ENCODE measurements at regions not wholly inside any gene's neighbourhood (a gene's known extent, or its start where the extent isn't known, plus 50 kb on each side); places are given as distances from the start of the nearest gene placed in this dataset.

DNA sequence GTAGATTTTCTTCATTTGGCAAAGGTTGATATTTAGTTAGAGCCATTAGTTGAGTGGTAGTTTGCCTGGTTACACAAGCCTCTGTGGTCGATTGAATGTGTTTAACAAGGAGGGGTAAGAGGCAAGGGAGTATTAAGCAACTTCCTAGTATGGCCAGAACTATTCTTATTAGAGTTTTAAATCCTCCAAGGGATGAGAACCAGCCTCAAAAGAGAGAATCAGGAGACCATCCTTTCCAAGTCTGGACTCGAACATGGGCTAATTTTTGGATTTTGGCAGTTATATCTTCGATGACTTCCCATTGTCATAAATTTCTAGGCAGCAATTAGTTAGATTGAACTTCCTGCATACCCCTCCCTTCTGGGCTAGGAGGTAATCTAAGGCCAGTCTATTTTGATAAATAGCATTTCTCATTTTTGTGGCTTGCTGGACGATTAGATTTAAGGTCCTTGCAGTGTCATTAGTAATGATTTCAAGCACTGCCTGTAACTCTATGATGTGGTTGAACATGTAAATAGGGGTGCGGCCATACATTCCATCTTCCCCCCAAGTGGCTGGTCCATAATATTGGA lies 219.5 kb upstream of the KCND2 start:
- H2AFZ ChIP-seq (ENCODE audit: low read depth, low read length) = no peak overlapping the region
- H3K9me2 ChIP-seq (ENCODE audit: insufficient read depth, low read length) = no peaks in the 10 kb centered on the region
- H3K79me2 ChIP-seq (replicated peaks; ENCODE audit: insufficient read depth, low read length) = no peaks in the 10 kb centered on the region
- H3K9ac ChIP-seq (ENCODE audit: low read length) = no peak overlapping the region
- no peaks in the 10 kb centered on the region for H3K27me3 ChIP-seq (ENCODE audit: insufficient read depth, low read depth, low read length)
- no peak for TF ChIP-seq MXI1 (conservative IDR thresholded peaks at IDR 0.05; ENCODE audit: poor library complexity, severe bottlenecking)
- TF ChIP-seq TAF1 (IDR thresholded peaks at IDR 0.05; ENCODE audit: low read depth) = no peak
- TF ChIP-seq POLR2AphosphoS5 (IDR thresholded peaks at IDR 0.05) = no peak
- no peaks in the 10 kb centered on the region for H3F3A ChIP-seq (ENCODE audit: insufficient read depth, low read length, poor library complexity, severe bottlenecking)
- H3K9me3 ChIP-seq (ENCODE audit: low read length) = no peaks in the 10 kb centered on the region
- no peaks in the 10 kb centered on the region for H4K20me1 ChIP-seq (ENCODE audit: insufficient read depth)
- H3K4me2 ChIP-seq (ENCODE audit: low read length) = no peak overlapping the region
- H3K4me3 ChIP-seq (ENCODE audit: low read length) = no peak overlapping the region
- H3K27ac ChIP-seq (ENCODE audit: low read length) = no peak overlapping the region
- no peaks in the 10 kb centered on the region for H3K36me3 ChIP-seq (ENCODE audit: insufficient read depth, low read length)

DNA sequence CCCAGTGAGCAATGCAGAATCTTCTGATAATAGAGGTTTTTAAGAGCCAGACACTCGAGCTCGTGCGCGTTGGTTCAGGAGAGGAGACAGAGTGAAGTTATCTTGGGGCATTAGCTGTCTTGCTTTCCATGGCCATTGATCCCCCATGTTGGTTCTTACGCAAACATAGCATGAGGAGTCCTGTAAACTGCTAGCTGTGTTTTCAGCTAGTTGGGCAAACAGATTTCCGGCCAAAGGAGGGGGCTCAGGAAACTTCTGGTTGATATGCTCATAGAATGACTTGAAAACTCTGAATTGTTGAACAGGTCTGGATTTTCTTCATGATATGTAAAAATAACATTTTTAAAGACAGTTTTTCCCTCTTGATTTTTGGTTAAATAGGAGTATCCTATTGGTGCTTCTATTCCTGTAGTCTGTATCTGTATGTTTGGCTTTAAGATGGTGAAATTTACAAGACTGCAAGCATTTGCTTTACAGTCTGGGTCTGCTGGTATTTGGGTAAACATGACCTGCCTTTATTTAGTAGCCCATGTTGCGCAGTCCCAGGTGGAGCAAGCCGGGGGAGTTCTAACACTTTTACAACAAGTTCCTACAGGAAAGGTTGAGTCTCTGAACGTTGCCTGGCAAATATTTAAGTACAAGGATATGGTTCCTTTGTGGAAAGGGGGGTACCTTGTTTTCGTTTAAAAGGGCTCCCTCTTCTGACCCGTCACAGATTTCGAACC lies 218.4 kb upstream of the KCND2 start:
- no peaks in the 10 kb centered on the region for H3F3A ChIP-seq (ENCODE audit: insufficient read depth, low read length, poor library complexity, severe bottlenecking)
- H3K27ac ChIP-seq (ENCODE audit: low read length) = no peak overlapping the region
- H3K4me3 ChIP-seq (ENCODE audit: low read length) = no peak overlapping the region
- H3K9ac ChIP-seq (ENCODE audit: low read length) = no peak overlapping the region
- no peak overlapping the region for H2AFZ ChIP-seq (ENCODE audit: low read depth, low read length)
- no peaks in the 10 kb centered on the region for H3K9me2 ChIP-seq (ENCODE audit: insufficient read depth, low read length)
- H3K36me3 ChIP-seq (ENCODE audit: insufficient read depth, low read length) = no peaks in the 10 kb centered on the region
- no peaks in the 10 kb centered on the region for H3K27me3 ChIP-seq (ENCODE audit: insufficient read depth, low read depth, low read length)
- TF ChIP-seq TAF1 (IDR thresholded peaks at IDR 0.05; ENCODE audit: low read depth) (no peak), EP300 (conservative IDR thresholded peaks at IDR 0.05; ENCODE audit: poor library complexity, severe bottlenecking) (no peak), POLR2AphosphoS5 (IDR thresholded peaks at IDR 0.05) (no peak), EZH2 (IDR thresholded peaks at IDR 0.05; ENCODE audit: borderline replicate concordance, insufficient read depth, low read length, poor library complexity, severe bottlenecking) (no peak), RAD21 (conservative IDR thresholded peaks at IDR 0.05) (no peak), MXI1 (conservative IDR thresholded peaks at IDR 0.05; ENCODE audit: poor library complexity, severe bottlenecking) (no peak), SMC3 (conservative IDR thresholded peaks at IDR 0.05; ENCODE audit: poor library complexity) (no peak)
- TF ChIP-seq, protein P1, sequence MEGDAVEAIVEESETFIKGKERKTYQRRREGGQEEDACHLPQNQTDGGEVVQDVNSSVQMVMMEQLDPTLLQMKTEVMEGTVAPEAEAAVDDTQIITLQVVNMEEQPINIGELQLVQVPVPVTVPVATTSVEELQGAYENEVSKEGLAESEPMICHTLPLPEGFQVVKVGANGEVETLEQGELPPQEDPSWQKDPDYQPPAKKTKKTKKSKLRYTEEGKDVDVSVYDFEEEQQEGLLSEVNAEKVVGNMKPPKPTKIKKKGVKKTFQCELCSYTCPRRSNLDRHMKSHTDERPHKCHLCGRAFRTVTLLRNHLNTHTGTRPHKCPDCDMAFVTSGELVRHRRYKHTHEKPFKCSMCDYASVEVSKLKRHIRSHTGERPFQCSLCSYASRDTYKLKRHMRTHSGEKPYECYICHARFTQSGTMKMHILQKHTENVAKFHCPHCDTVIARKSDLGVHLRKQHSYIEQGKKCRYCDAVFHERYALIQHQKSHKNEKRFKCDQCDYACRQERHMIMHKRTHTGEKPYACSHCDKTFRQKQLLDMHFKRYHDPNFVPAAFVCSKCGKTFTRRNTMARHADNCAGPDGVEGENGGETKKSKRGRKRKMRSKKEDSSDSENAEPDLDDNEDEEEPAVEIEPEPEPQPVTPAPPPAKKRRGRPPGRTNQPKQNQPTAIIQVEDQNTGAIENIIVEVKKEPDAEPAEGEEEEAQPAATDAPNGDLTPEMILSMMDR (IDR thresholded peaks at IDR 0.05; ENCODE audit: poor library complexity, severe bottlenecking) = no peak
- TF ChIP-seq, protein P2, sequence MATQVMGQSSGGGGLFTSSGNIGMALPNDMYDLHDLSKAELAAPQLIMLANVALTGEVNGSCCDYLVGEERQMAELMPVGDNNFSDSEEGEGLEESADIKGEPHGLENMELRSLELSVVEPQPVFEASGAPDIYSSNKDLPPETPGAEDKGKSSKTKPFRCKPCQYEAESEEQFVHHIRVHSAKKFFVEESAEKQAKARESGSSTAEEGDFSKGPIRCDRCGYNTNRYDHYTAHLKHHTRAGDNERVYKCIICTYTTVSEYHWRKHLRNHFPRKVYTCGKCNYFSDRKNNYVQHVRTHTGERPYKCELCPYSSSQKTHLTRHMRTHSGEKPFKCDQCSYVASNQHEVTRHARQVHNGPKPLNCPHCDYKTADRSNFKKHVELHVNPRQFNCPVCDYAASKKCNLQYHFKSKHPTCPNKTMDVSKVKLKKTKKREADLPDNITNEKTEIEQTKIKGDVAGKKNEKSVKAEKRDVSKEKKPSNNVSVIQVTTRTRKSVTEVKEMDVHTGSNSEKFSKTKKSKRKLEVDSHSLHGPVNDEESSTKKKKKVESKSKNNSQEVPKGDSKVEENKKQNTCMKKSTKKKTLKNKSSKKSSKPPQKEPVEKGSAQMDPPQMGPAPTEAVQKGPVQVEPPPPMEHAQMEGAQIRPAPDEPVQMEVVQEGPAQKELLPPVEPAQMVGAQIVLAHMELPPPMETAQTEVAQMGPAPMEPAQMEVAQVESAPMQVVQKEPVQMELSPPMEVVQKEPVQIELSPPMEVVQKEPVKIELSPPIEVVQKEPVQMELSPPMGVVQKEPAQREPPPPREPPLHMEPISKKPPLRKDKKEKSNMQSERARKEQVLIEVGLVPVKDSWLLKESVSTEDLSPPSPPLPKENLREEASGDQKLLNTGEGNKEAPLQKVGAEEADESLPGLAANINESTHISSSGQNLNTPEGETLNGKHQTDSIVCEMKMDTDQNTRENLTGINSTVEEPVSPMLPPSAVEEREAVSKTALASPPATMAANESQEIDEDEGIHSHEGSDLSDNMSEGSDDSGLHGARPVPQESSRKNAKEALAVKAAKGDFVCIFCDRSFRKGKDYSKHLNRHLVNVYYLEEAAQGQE (IDR thresholded peaks at IDR 0.05; ENCODE audit: borderline replicate concordance) = no peak
- H3K79me2 ChIP-seq (replicated peaks; ENCODE audit: insufficient read depth, low read length) = no peaks in the 10 kb centered on the region
- H3K9me3 ChIP-seq (ENCODE audit: low read length) = no peaks in the 10 kb centered on the region
- H3K4me2 ChIP-seq (ENCODE audit: low read length) = no peak overlapping the region
- no peaks in the 10 kb centered on the region for H4K20me1 ChIP-seq (ENCODE audit: insufficient read depth)

Measured in neural cell (in vitro differentiated cells).